HG02884 (cell line): ENCODE measurements at regions not wholly inside any gene's neighbourhood (a gene's known extent, or its start where the extent isn't known, plus 50 kb on each side); places are given as distances from the start of the nearest gene placed in this dataset.
A peak's percentile ranks its signal among the peaks of the same experiment; 100 is the strongest.
"Not testable (repeated sequence)": the region's sequence is repeated elsewhere in the genome, so short reads cannot be mapped to it uniquely, and the experiment has no call there.

Source experiments
- ATAC-seq: cut with Tn5 transposase; IDR thresholded peaks from one replicate; pipeline ENCODE4 v1.9.1; 2021; ENCODE audit warnings: mild to moderate bottlenecking, moderate library complexity; ENCODE audit not compliant: unreplicated experiment

DNA sequence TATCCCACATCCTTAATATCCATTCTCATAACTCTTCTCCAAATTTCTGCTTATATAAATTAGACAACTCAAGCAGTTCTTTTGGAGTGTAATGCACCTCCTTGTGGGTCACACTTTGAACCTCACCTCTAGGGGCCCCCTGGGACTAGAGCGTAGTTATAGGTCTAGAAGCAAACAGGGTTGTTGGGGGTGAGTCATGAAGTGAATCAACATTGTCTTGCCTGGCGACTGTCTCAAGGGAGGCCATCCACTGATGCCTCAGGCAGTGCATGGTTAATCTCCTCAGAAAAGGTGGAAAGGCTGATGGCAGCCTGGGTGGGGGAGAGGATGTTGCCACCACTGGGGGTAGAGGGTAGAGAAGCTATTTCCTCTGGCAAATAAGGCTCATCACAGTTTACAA, 129.1 kb downstream of the TNFRSF21 start:
- no peak for ATAC-seq

DNA sequence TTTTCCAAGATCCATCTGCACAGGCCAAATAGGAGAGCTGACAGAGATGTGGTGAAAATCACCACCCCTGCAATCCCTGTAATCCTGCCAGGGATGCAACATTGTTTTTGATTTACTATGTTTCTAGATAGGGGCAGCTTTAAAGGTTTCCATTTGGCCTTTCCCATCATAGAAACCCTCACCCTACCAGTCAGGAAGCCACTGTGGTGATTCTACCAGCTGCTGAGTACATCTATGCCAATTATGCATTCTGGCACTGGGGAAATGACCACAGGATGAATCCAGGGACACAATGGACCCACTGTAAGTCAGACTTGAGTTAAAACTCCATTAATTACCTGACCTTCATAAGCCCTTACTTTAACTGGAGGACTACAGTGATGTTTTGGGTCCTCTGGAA, 130.4 kb downstream of the TNFRSF21 start:
- no peak for ATAC-seq

DNA sequence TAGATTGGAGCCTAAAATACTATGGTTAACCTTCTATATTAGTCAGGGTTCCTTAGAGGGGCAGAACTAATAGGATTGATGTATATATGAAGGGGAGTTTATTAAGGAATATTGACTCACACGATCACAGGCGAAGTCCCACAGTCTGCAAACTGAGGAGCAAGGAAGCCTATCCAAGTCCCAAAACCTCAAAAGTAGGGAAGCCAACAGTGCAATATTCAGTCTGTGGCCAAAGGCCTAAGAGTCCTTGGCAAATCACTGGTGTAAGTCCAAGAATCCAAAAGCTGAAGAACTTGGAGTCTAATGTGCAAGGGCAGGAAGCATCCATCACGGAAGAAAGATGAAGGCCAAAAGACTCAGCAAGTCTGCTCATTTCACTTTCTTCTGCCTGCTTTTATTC, 133.5 kb upstream of the ADGRF1 start:
- no peak for ATAC-seq

DNA sequence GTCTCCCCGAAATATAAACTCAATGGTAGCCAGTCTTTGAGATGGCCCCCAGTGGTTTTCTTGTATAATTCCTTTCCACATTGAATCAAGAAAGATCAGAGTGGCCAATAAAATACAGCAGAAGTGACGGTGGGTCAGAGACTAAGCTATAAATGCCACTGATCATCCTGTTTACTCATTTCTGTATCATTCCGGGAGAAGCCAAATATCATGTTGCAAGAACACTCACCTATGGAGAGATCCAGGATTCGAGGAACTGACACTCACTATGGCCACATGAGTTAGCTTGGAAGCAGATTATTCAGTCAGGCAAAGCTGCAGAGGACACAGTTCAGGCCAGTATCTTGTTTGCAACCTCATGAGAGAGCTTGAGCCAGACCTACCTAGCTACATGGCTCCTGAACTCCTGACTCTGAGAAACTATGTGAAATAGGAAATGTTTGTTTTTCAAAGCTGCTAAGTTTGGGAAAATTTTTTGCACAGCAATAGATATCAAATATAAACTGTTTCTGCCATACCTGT, 132.4 kb upstream of the ADGRF1 start:
- no peak for ATAC-seq

DNA sequence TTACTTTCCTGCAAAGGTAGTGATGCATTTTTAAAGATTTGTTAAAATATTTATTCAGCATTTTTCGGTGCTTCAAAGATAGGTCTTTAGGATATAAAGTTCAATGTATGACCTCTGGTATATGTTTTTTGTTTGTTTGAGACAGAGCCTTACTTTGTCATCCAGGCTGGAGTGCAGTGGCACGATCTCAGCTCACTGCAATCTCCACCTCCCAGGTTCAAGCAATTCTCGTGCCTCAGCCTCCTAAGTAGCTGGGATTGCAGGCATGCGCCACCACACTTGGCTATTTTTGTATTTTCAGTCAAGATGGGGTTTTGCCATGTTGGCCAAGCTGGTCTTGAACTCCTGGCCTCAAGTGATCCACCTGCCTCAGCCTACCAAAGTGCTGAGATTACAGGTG, 131.9 kb upstream of the ADGRF1 start:
- not testable (repeated sequence) for ATAC-seq

DNA sequence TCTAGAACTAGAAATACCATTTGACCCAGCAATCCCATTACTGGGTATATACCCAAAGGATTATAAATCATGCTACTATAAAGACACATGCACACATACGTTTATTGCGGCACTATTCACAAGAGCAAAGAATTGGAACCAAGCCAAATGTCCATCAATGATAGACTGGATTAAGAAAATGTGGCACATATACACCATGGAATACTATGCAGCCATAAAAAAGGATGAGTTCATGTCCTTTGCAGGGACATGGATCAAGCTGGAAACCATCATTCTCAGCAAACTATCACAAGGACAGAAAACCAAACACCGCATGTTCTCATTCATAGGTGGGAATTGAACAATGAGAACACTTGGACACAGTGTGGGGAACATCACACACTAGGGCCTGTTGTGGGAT, 131.0 kb upstream of the ADGRF1 start:
- ATAC-seq, result not testable (repeated sequence)

DNA sequence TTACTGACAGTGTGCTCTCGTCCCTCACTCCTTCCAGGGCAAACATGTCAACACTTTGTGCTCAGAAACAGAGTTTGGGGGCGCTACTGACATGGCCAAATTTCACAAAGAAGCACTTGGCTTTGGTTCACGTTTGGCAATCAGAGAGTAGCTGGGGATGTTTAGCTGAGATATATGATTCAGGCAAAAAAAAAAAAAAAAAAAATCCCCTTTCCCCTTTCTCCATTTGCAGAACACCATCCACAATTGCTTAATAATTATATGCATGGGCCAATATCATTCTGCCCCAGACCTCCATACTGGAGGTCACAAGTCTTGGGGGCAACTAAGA, 128.4 kb upstream of the ADGRF1 start:
- no peak for ATAC-seq

DNA sequence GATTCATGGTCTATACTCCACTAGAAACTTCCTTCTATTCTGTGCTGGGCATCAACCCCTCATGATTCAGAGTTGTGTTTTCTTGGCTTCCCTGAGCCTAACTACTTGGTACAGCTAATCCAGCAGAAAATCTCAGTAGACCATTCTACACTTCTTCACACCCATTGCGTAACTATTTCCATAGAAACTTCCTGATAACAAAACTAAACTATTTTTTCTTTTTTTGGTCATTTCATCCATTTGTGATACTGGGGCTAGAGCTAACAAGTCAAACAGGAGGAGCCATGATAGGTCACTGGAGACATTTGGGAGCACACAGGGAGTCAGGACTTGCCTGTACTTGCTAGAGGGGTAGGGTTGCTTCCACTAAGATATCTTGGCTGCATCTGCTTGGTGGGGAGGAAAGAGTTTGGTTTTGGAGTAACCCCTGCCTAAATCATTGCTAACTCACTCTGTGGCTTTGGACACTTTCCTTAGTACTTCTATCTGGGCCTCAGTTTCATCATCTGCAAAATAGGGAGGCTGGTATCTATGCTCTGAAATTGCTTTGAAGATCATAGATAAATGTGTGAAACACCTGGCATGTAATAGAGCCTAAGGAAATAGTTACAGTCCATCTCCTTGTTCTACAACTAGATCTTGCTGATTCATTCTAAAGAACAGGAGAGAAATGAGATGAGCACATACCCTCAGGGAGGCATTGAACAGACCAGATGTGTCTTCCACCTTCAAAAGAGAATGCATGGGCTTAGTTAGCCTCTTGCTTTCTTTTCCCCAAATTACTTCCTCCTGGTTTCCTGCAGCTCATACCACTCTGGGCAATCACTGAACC, 127.9 kb upstream of the ADGRF1 start:
- ATAC-seq, result no peak

DNA sequence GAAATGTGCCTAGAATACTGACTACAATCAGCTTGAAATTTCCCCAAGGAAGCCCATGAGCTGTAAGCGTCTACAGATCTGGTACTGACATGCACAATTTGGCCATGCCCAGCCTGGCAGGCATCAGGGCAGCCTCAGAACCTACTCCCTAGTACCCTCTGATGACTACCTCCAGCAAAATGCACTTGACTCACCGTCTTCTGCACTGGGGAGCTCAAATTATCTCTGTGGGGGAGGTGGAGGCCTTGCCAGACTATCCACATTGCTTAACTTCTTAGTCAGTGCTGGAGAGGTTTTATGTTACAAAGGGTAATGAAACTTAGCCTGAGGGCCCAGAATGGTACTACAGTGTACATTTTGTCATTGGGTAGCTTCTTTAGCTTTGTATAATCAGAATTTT, 126.0 kb upstream of the ADGRF1 start:
- no peak for ATAC-seq

DNA sequence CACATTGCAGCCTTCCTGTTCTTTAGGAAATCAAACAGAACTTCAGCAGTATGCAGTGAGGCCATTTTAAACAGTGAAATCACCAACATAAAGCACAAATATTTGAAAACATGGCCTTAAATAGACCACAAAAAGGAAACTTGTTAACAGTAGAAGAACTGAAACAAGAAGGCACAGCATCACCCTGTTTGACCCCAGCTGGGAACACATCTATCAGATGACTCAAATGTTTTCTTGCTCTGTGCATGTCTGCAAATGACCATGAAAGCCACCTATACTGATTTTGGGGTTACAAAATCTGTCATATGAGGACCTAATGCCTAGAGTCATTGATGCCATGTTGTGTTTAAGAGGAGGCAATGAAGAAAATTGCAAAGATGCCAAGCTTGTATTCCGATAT, 123.8 kb upstream of the ADGRF1 start:
- peak; percentile 79 for ATAC-seq

DNA sequence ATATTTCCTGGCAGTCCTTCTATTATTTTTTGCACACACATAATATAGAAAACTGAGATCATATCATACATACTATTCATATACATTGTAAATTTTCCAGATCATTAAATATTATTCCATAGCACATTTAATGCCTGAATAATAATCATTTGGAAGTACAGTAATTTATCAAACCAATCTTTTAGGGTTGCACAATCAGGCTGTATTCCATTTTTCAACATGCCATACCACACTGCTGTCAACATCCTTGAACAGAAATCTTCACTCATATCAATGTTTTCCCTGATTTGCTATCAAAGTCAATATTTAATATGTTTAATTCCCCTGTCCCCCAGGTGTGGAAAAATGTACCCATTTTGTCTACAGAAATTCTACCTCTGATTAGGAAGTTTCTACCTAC, 122.7 kb upstream of the ADGRF1 start:
- ATAC-seq, result no peak

DNA sequence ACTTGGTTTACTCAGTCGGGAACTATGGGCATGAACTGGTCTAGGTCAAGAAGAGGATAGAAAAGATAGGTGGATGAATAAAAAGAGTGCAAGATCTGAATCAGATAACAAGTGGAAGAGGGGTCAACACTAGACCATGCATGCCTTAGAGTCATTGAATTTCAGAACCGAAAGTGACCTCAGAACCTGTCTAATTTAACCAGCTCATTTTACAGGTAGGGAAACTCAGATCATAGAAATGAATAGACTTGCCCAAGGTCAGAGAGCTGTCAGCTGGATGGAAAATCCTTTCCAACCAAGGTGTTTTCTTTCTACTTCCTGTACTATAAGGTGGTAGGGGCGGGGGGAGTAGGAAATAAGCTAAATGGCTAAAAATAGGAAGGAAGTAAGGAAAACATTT, 121.4 kb upstream of the ADGRF1 start:
- peak; percentile 51 for ATAC-seq

DNA sequence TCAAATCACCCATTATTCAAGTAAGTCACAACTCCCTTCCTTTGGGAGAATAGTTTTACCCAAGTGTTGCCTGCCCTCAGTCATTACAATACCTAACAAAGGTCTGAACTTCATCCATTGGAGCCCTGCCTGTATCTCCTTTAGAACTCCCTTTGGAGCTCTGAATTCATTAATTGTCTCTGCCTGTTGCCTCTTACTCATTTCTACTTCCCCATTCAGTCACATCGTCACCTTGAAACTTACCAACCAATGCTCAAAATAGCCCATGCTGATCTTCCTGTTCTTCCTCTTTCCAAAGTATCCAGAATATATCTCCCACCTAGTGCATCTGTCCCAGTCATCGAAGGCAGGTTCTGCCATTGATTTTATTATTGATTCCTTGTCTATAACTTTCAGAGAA, 120.7 kb upstream of the ADGRF1 start:
- no peak for ATAC-seq

DNA sequence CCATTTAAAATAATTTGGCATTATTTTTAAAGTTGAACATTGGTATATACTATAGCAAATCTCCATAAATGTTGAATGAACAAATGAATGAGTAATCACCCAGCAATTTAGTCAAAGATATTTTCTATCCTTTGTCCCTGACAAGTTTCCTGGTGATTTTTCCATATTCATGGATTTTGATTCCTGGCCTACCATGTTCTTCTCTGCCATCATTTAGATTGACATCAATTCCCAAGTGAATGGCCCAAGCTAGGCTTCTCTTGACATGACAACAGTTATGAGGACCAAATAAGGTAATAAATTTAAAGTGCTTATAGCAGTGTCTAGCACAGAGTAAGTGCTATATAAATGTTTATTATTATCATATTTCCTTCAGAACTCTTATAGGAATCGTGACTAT, 120.1 kb upstream of the ADGRF1 start:
- ATAC-seq, result no peak

DNA sequence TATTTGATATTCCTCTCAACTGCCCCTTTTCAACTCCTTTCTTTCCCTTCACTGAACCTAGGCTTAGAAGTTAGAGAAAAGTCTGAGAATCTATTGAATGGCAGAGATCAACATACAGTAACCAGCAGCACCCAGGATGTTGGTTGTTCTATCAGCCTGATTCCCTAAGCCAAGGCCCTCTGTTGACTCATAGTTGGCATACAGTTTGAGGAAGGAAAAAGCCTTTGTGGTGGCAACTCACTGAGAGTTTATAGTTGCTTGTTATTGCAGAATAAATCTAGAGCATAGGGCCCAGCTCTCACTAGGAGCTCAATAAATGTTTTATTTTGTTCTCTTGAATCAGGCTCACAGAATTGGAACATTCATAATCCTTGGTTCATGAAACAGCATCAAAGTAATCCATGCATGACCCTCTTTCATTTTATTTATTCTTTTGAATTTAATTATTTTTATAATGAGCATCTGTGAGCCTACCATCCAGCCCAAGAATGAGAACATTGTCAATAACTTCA, 119.1 kb upstream of the ADGRF1 start:
- ATAC-seq, result no peak

DNA sequence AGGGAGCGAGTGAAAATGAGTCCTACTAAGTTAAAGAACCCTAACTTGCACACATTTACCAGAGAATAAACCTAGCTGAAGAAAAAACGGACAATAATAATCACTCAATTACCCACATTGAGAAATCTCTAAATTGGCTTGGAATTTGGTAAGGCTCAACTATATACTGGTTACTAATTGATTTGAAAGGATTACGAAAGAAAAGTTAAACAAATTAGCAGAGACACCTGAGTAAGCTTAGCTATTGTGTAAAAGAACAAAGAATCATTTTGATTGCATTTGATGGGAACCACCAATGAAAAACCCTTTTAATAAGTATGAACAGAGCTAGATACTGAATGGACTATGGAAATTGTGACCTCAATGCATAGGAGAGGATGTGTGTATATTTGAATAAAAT, 118.6 kb upstream of the ADGRF1 start:
- no peak for ATAC-seq

DNA sequence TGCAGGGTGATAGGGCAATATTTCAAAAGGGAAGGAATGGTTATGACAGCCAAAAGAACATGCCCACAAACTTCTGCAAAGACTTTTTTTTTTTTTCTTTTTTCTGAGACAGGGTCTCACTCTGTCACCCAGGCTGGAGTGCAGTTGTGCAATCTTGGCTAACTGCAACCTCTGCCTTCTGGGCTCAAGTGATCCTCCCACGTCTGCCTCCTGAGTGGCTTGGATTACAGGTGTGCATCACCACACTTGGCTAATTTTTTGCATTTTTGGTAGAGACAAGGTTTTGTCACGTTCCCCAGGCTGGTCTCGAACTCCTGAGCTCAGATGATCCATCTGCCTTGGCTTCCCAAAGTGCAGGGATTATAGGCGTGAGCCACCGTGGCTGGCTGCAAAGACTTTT, 117.6 kb upstream of the ADGRF1 start:
- ATAC-seq, result no peak

DNA sequence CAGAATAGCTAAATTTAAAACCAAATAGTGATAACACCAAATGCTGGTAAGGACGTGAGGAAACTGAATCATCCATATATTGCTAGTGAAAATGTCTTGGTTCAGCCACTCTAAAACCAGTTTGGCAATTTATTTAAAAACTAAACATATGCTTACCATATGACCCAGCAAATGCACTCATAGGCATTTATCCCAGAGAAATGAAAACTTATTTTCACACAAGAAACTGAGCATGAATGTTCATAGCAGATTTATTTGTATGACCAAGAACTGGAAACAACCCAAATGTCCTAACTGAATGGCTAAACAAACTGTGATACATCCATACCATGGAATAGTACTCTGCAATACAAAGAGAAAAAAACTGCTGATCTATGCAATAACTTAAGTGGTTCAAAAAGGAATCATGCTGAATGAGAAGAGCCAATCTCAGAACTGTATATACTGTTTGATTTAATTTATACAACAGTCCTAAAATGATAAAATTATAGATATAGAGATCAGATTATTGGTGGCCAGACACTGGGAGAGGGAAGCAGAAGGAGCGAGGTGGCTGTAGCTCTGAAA, 115.6 kb upstream of the ADGRF1 start:
- no peak for ATAC-seq

DNA sequence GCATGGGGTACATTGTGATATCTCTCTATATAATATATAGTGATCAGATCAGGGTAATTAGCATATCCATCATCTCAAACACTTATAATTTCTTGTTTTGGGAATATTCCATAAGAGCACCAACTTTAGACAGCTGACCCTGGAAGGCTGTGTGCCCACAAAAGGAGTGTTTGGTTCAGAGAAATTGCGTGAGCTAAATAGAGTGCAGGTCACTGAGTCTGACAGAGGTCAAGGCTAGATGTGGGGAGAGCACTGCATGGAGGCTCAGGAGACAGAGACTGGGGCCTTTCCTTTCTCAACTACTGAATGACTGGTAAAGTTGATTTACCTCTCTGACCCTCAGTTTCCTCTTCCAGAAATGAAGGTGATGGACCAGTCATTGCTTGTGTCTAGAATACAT, 114.9 kb upstream of the ADGRF1 start:
- ATAC-seq, result no peak

DNA sequence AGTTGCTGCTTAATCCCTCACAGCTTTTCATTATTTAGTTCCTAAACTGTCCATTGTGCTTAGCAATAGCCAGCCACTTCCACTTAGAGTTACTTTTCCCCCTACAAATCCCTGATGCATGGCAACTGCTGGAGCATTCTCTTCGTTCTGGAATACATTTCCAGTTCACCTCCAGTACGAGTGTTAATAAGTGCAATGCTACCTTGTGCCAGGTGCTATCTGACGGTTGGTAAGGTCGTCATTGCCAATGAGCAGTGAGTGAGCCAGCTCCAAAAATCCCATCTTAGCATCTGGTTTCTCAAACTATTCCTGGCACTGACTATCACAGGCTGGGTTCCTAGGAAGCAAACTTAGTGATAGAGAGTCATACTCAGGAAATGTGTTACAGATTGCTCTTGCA, 114.1 kb upstream of the ADGRF1 start:
- ATAC-seq, result no peak

DNA sequence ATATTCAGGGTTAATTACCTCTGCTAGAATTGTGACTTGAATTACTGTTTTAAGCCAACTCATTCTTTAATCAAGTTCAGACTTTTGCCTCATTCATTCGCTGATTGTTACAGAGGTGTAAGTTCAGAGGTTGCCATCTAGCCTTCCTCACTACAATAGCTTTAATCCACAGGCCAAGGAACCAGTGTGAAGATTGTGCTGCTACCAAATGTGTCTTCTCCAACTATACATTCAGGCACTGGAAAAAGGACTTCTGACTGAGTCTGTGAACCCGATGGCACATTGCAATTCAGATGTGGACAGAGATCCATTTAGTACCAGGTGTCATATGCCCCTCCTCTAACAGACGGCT, 111.2 kb upstream of the ADGRF1 start:
- ATAC-seq, result no peak

DNA sequence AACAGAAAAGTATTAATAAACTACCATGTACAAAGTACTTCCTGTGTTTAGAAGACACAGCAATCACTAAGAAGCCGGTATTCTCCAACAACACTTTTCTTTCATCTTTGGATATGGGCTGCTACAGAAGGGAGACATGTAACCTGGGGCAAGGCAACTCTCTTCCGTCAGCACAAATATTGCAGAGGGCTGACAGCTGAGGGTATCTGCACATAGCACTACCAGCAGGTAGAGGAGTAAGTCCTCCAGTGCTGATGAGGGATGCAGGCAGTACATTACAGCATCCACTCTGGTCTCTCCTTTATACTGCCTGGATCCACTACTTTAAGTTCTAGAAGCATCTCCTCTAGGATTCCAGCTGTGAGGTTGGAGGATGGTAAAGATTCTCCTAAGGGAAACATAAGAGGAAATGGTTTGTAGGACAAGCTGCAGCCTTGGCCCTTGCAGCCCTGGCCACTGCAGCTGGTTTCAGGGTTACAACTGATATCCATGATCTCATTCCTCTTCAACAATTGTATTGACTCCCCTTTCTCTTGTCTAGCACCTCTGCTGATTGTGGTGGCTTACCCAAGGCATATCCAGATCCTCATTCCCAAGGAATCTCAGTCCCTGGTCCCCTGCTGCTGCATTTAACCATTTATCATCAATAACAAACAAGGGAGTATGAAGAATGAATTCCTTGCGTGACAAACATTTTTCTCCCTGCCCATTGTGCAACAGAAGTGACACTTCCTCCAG, 110.7 kb upstream of the ADGRF1 start:
- no peak for ATAC-seq
